Testis (tissue), 2 donors: ENCODE measurements at regions not wholly inside any gene's neighbourhood (a gene's known extent, or its start where the extent isn't known, plus 50 kb on each side); places are given as distances from the start of the nearest gene placed in this dataset.

Experiments
- DNase-seq: peaks from one replicate; pipeline ENCODE4 v3.0.0-alpha.2; 2019
- H3K27ac ChIP-seq, 2 donors: fragments of 200-600 bp; sonication (generic); one replicate each; pipeline ENCODE4 v1.5.1; 2019
- H3K27me3 ChIP-seq: fragments of 200-600 bp; sonication (generic); one replicate; pipeline ENCODE4 v1.5.1; 2019
- H3K36me3 ChIP-seq: fragments of 200-600 bp; sonication (generic); one replicate; pipeline ENCODE4 v1.5.1; 2017; ENCODE audit warnings: low read depth; ENCODE audit errors: missing control alignments
- H3K4me1 ChIP-seq: fragments of 200-600 bp; sonication (generic); one replicate; pipeline ENCODE4 v1.5.1; 2019
- H3K4me3 ChIP-seq, 2 donors: fragments of 200-600 bp; sonication (generic); one replicate each; pipeline ENCODE4 v1.5.1; 2017 to 2019
- H3K9me3 ChIP-seq: fragments of 200-600 bp; sonication (generic); one replicate; pipeline ENCODE4 v1.5.1; 2017
- CTCF ChIP-seq, 3 experiments: fragments of 450-650 bp in 2 of 3; fragments of 200-600 bp in 1 of 3; sonication (generic) in 1 of 3; IDR thresholded peaks; one replicate each; pipeline ENCODE4 v1.5.1; 2016 to 2019; ENCODE audit warnings: antibody characterized with exemption in 3 of 3, mild to moderate bottlenecking in 2 of 3, moderate library complexity in 1 of 3
- POLR2A ChIP-seq: fragments of 450-650 bp; IDR thresholded peaks from one replicate; pipeline ENCODE4 v1.6.1; 2017; ENCODE audit warnings: antibody characterized with exemption, mild to moderate bottlenecking, moderate library complexity
- WGBS, 2 donors: methylation state at CpG; one replicate each; pipeline ENCODE4 v1.1.5; 2018; 5-methylcytosine and 5-hydroxymethylcytosine counted together
- intact Hi-C: fragments of 100-400 bp; cut with DNase I; formaldehyde crosslinking; loops from one replicate; pipeline ENCODE4 v1.15.1; 2023; ENCODE audit warnings: low total_unique reads

GRCh38 chr2:118618279-118618678 lies 229.2 kb downstream of the EN1 start:
- H3K27me3 ChIP-seq, result no peaks in the 10 kb centered on the region
- intact Hi-C loops, result no loop called here
- 39 to 72% methylated on average over 13 of the region's 13 CpGs for WGBS, 2 donors
- TF ChIP-seq CTCF (IDR thresholded peaks at IDR 0.05) (no peak), POLR2A (no peak)
- H3K9me3 ChIP-seq, result no peaks in the 10 kb centered on the region
- H3K4me3 ChIP-seq, result peak overlapping the region in 1 of 2 donors; percentile 29
- H3K36me3 ChIP-seq, result no peaks in the 10 kb centered on the region
- DNase-seq, result no peak
- no peak overlapping the region for H3K27ac ChIP-seq
- no peaks in the 10 kb centered on the region for H3K4me1 ChIP-seq

- TF ChIP-seq POLR2A (no peak), CTCF (IDR thresholded peaks at IDR 0.05) (no peak)
- H3K27me3 ChIP-seq, result no peaks in the 10 kb centered on the region
- H3K4me1 ChIP-seq, result no peaks in the 10 kb centered on the region
- H3K36me3 ChIP-seq, result no peaks in the 10 kb centered on the region
- H3K4me3 ChIP-seq, result no peak overlapping the region
- no peaks in the 10 kb centered on the region for H3K9me3 ChIP-seq
- no peak overlapping the region for H3K27ac ChIP-seq
- intact Hi-C loops, result no loop called here
- WGBS, 2 donors, result 77 to 87% methylated on average over 7 of the region's 7 CpGs
- no peak for DNase-seq
Measured at GRCh38 chr2:118616432-118616831, 231.0 kb downstream of the EN1 start.

GRCh38 chr2:118614841-118615271 lies 232.6 kb downstream of the EN1 start:
- Histone ChIP-seq H3K4me1 (no peaks in the 10 kb centered on the region), H3K27me3 (no peaks in the 10 kb centered on the region), H3K4me3 (no peak overlapping the region), H3K9me3 (no peaks in the 10 kb centered on the region), H3K36me3 (no peaks in the 10 kb centered on the region), H3K27ac (no peak overlapping the region)
- TF ChIP-seq POLR2A, result no peak
- TF ChIP-seq CTCF (IDR thresholded peaks at IDR 0.05), result no peak
- 49 to 52% methylated on average over 8 of the region's 8 CpGs for WGBS, 2 donors
- intact Hi-C loops, result no loop called here
- DNase-seq, result no peak

- Histone ChIP-seq H3K27me3 (no peaks in the 10 kb centered on the region), H3K9me3 (no peaks in the 10 kb centered on the region), H3K36me3 (no peaks in the 10 kb centered on the region), H3K4me3 (no peak overlapping the region), H3K27ac (no peak overlapping the region), H3K4me1 (no peaks in the 10 kb centered on the region)
- WGBS, 2 donors, result 65 to 67% methylated on average over 2 of the region's 2 CpGs
- DNase-seq, result no peak
- TF ChIP-seq CTCF (IDR thresholded peaks at IDR 0.05), result no peak
- intact Hi-C loops, result no loop called here
Measured at GRCh38 chr2:118613737-118614136, 233.7 kb downstream of the EN1 start.

GRCh38 chr2:118611691-118612090 lies 235.8 kb downstream of the EN1 start:
- no peak overlapping the region for H3K4me3 ChIP-seq
- no peaks in the 10 kb centered on the region for H3K4me1 ChIP-seq
- H3K9me3 ChIP-seq, result no peaks in the 10 kb centered on the region
- H3K36me3 ChIP-seq, result no peaks in the 10 kb centered on the region
- no peaks in the 10 kb centered on the region for H3K27me3 ChIP-seq
- no peak for DNase-seq
- intact Hi-C loops, result no loop called here
- no peak overlapping the region for H3K27ac ChIP-seq
- WGBS, 2 donors, result 92 to 100% methylated on average over 2 of the region's 2 CpGs
- TF ChIP-seq CTCF (IDR thresholded peaks at IDR 0.05) (no peak), POLR2A (no peak)
